Caco-2 (cell line): ENCODE measurements at regions not wholly inside any gene's neighbourhood (a gene's known extent, or its start where the extent isn't known, plus 50 kb on each side); places are given as distances from the start of the nearest gene placed in this dataset.

Experiments used
- BruUV-seq: library from RNA; stranded (reverse); fragments of 400-500 nt; replicated peaks from 2 replicates; lab custom pipeline; 2021; lab: Mats Ljungman, UMichigan
- CTCF ChIA-PET: fragments of 300-600 bp; sonication (Branson Sonifier 250); formaldehyde crosslinking; loops from one replicate; lab custom pipeline; 2022; ENCODE audit warnings: antibody characterized with exemption; lab: Charles Lee
- POLR2A ChIA-PET: fragments of 300-600 bp; sonication (Branson Sonifier 250); formaldehyde crosslinking; loops from one replicate; lab custom pipeline; 2022; ENCODE audit warnings: antibody characterized with exemption; lab: Charles Lee
- DNase-seq, 2 experiments: peaks; one replicate each; pipeline versions ENCODE4 v3.0.0 to v3.0.0-alpha.2; 2020 to 2022
- H3K27me3 ChIP-seq: replicated peaks from 2 replicates; pipeline ENCODE4 v1.6.0; 2011; ENCODE audit warnings: low read length; ENCODE audit not compliant: control insufficient read depth, insufficient read depth
- H3K36me3 ChIP-seq: 2 replicates; pipeline ENCODE4 v1.5.1; 2011; ENCODE audit warnings: low read length; ENCODE audit not compliant: control insufficient read depth, insufficient read depth
- H3K4me1 ChIP-seq: fragments of 250-450 bp; sonication (Bioruptor Pico); 2 replicates; pipeline ENCODE4 v1.5.1; 2020; ENCODE audit warnings: mild to moderate bottlenecking
- H3K4me3 ChIP-seq: 2 replicates; pipeline ENCODE4 v1.5.1; 2011; ENCODE audit warnings: low read depth, mild to moderate bottlenecking, control low read depth, low read length
- H3K9me3 ChIP-seq: fragments of 250-450 bp; sonication (Bioruptor Pico); 2 replicates; pipeline ENCODE4 v1.5.1; 2020; ENCODE audit warnings: mild to moderate bottlenecking, moderate library complexity
- H3K27ac Mint-ChIP-seq: one replicate; pipeline ENCODE4 v1.8.0; 2022; ENCODE audit warnings: mixed read lengths; ENCODE audit not compliant: unreplicated experiment
- H3K27me3 Mint-ChIP-seq: one replicate; pipeline ENCODE4 v1.8.0; 2022; ENCODE audit warnings: mixed read lengths; ENCODE audit not compliant: insufficient read depth, unreplicated experiment
- H3K36me3 Mint-ChIP-seq: one replicate; pipeline ENCODE4 v1.8.0; 2022; ENCODE audit warnings: mild to moderate bottlenecking, mixed read lengths; ENCODE audit not compliant: insufficient read depth, unreplicated experiment
- H3K4me1 Mint-ChIP-seq: one replicate; pipeline ENCODE4 v1.8.0; 2022; ENCODE audit warnings: low read depth, mixed read lengths; ENCODE audit not compliant: unreplicated experiment
- H3K4me3 Mint-ChIP-seq: one replicate; pipeline ENCODE4 v1.8.0; 2022; ENCODE audit warnings: mild to moderate bottlenecking, moderate library complexity, mixed read lengths; ENCODE audit not compliant: unreplicated experiment
- H3K9me3 Mint-ChIP-seq: one replicate; pipeline ENCODE4 v1.8.0; 2022; ENCODE audit warnings: mixed read lengths; ENCODE audit not compliant: unreplicated experiment
- intact Hi-C: fragments of 100-400 bp; cut with micrococcal nuclease; formaldehyde crosslinking; loops from one replicate; pipeline ENCODE4 v1.10.0; 2022; ENCODE audit not compliant: unreplicated experiment
- TF ChIP-seq, protein P1 (sequence below), 2 experiments: fragments of 200-600 bp in 1 of 2; IDR thresholded peaks; 1 replicate in 1 of 2; 2 replicates in 1 of 2; pipeline versions ENCODE4 v1.5.1 to v1.8.0; 2011 to 2022; ENCODE audit warnings: antibody characterized with exemption in 1 of 2, control low read depth in 1 of 2, inconsistent platforms in 1 of 2, low read depth in 1 of 2, low read length in 1 of 2, mild to moderate bottlenecking in 1 of 2, moderate library complexity in 1 of 2; ENCODE audit not compliant: insufficient read depth in 1 of 2, severe bottlenecking in 1 of 2, unreplicated experiment in 1 of 2

GRCh38 chr14:96624661-96625425, 122.7 kb downstream of the PAPOLA start:
- Mint-ChIP-seq H3K4me3 (no peak overlapping the region), H3K27ac (no peak overlapping the region), H3K27me3 (peaks cover 26% of the 10 kb centered on the region), H3K36me3 (peaks cover 6% of the 10 kb centered on the region), H3K9me3 (no peaks in the 10 kb centered on the region), H3K4me1 (no peaks in the 10 kb centered on the region)
- no peak overlapping the region for H3K4me3 ChIP-seq
- intact Hi-C loops = no loop called here
- POLR2A ChIA-PET = no interaction called here
- TF ChIP-seq, protein P1, sequence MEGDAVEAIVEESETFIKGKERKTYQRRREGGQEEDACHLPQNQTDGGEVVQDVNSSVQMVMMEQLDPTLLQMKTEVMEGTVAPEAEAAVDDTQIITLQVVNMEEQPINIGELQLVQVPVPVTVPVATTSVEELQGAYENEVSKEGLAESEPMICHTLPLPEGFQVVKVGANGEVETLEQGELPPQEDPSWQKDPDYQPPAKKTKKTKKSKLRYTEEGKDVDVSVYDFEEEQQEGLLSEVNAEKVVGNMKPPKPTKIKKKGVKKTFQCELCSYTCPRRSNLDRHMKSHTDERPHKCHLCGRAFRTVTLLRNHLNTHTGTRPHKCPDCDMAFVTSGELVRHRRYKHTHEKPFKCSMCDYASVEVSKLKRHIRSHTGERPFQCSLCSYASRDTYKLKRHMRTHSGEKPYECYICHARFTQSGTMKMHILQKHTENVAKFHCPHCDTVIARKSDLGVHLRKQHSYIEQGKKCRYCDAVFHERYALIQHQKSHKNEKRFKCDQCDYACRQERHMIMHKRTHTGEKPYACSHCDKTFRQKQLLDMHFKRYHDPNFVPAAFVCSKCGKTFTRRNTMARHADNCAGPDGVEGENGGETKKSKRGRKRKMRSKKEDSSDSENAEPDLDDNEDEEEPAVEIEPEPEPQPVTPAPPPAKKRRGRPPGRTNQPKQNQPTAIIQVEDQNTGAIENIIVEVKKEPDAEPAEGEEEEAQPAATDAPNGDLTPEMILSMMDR (IDR thresholded peaks at IDR 0.05; ENCODE audit: insufficient read depth in 1 of 2, low read depth in 1 of 2, low read length in 1 of 2, severe bottlenecking in 1 of 2, unreplicated experiment in 1 of 2) = no peak
- no TSS peak for BruUV-seq
- no peaks in the 10 kb centered on the region for H3K36me3 ChIP-seq
- no peaks in the 10 kb centered on the region for H3K4me1 ChIP-seq
- no peaks in the 10 kb centered on the region for H3K9me3 ChIP-seq
- CTCF ChIA-PET = no interaction called here
- no peak for DNase-seq
- no peaks in the 10 kb centered on the region; the same call in none of the 2 replicates for H3K27me3 ChIP-seq

DNA sequence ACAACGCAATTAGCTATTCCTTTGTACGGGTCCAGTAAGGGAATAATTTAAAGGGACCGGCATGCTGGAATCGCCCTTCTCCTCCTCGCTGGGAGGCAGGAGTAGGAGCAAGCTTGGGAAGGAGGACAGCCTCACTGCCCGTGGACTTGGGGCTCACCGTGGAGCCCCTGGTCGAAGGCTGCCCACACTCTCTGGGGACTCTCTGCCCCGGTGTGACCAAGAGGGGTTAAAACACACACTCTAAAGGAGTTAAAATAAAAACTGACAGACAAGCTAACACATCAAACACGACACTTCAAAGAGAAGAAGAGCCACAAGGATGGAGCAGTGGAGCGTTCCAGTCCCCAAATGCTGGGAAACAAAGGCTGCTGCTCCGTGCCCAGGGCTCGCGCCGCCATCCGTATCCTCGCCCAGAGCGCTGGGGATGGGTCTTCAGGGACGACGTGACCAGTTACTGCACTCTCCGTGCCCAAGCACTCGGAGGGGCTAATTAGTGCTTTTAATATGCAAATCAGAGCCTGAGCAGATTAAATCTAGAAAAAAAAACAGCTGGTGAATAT, 123.3 kb downstream of the PAPOLA start:
- ChIA-PET CTCF (no interaction called here), POLR2A (no interaction called here)
- TF ChIP-seq, protein P1 (IDR thresholded peaks at IDR 0.05; ENCODE audit: insufficient read depth in 1 of 2, low read depth in 1 of 2, low read length in 1 of 2, severe bottlenecking in 1 of 2, unreplicated experiment in 1 of 2) = no peak
- H3K4me3 Mint-ChIP-seq = no peak overlapping the region
- no peaks in the 10 kb centered on the region for H3K9me3 Mint-ChIP-seq
- no peak for DNase-seq
- no peak overlapping the region for H3K27ac Mint-ChIP-seq
- Histone ChIP-seq H3K4me3 (no peak overlapping the region), H3K36me3 (no peaks in the 10 kb centered on the region), H3K4me1 (no peaks in the 10 kb centered on the region), H3K9me3 (no peaks in the 10 kb centered on the region), H3K27me3 (no peaks in the 10 kb centered on the region; the same call in none of the 2 replicates)
- intact Hi-C loops = no loop called here
- no peaks in the 10 kb centered on the region for H3K4me1 Mint-ChIP-seq
- H3K36me3 Mint-ChIP-seq = peaks cover 6% of the 10 kb centered on the region
- H3K27me3 Mint-ChIP-seq = peaks cover 25% of the 10 kb centered on the region
- no TSS peak for BruUV-seq

DNA sequence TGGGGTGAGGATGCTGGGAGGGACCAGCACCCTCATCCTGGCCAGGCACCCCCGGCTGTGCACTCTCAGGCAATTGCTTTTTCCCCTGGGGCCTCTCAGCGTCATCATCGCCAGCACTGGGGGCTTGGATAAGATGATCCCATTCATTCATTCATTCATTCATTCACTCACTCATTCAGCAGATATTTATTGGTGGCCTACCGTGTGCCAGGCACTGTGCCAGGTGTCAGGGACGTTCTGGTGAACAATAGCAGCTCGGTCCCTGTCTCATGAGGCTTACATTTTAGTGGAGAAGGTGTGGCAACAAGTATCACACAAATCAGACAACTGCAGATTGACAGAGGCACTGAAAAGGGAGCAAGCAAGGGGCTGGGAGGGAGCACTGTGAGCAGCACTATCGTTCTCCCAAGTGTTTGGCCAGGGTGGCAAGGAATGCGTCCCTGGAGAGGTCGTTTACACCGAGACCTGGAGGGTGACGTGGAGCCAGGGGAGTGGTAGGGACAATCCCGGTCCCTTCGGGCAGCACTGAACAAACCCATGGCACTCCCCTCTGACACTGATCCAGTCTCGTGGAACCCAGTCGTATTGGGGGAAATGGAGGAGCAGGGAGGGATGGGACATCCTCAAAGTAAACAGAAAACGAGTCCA, 124.1 kb downstream of the PAPOLA start:
- CTCF ChIA-PET = no interaction called here
- Mint-ChIP-seq H3K4me3 (no peak overlapping the region), H3K27me3 (peaks cover 19% of the 10 kb centered on the region), H3K9me3 (no peaks in the 10 kb centered on the region), H3K36me3 (peaks cover 6% of the 10 kb centered on the region), H3K4me1 (no peaks in the 10 kb centered on the region), H3K27ac (no peak overlapping the region)
- no TSS peak for BruUV-seq
- Histone ChIP-seq H3K36me3 (no peaks in the 10 kb centered on the region), H3K4me3 (no peak overlapping the region), H3K27me3 (no peaks in the 10 kb centered on the region; the same call in none of the 2 replicates), H3K9me3 (no peaks in the 10 kb centered on the region), H3K4me1 (no peaks in the 10 kb centered on the region)
- TF ChIP-seq, protein P1 (IDR thresholded peaks at IDR 0.05; ENCODE audit: insufficient read depth in 1 of 2, low read depth in 1 of 2, low read length in 1 of 2, severe bottlenecking in 1 of 2, unreplicated experiment in 1 of 2) = no peak
- POLR2A ChIA-PET = no interaction called here
- intact Hi-C loops = no loop called here
- DNase-seq = no peak
